Gastroesophageal sphincter (tissue), 3 donors: ENCODE measurements at regions not wholly inside any gene's neighbourhood (a gene's known extent, or its start where the extent isn't known, plus 50 kb on each side); places are given as distances from the start of the nearest gene placed in this dataset.

Source experiments
- CTCF ChIP-seq, 4 experiments: fragments of 200-600 bp in 2 of 4; fragments of 450-650 bp in 2 of 4; sonication (generic) in 1 of 4; IDR thresholded peaks; one replicate each; pipeline ENCODE4 v1.5.1; 2017 to 2019; ENCODE audit warnings: antibody characterized with exemption in 4 of 4, mild to moderate bottlenecking in 2 of 4, moderate library complexity in 2 of 4
- EP300 ChIP-seq: sonication (generic); formaldehyde crosslinking; IDR thresholded peaks from one replicate; pipeline ENCODE4 v1.6.1; 2017; ENCODE audit warnings: antibody characterized with exemption, mild to moderate bottlenecking
- POLR2AphosphoS5 ChIP-seq: sonication (generic); formaldehyde crosslinking; IDR thresholded peaks from one replicate; pipeline ENCODE4 v1.6.1; 2017; ENCODE audit warnings: antibody characterized with exemption

- TF ChIP-seq CTCF (IDR thresholded peaks at IDR 0.05), result no peak
- TF ChIP-seq POLR2AphosphoS5, result no peak
- no peak for TF ChIP-seq EP300
Observed at GRCh38 chr12:33813536-33813935, 208.8 kb upstream of the ALG10 start.
